K562 (cell line): ENCODE measurements at regions not wholly inside any gene's neighbourhood (a gene's known extent, or its start where the extent isn't known, plus 50 kb on each side); places are given as distances from the start of the nearest gene placed in this dataset.

Source experiments
- BRF1 ChIP-seq: IDR thresholded peaks from 3 replicates; pipeline ENCODE4 v1.6.1; 2011; ENCODE audit warnings: borderline replicate concordance, mild to moderate bottlenecking; ENCODE audit not compliant: insufficient read length; ENCODE audit errors: extremely low read depth
- CEBPG ChIP-seq, 3 experiments: fragments of 200-800 bp in 1 of 3; sonication (Bioruptor generic) in 1 of 3; sonication (generic) in 1 of 3; formaldehyde crosslinking in 1 of 3; IDR thresholded peaks in 2 of 3; conservative IDR thresholded peaks in 1 of 3; 2 replicates each; pipeline versions ENCODE4 v1.6.1 to v1.8.0; 2016 to 2022; ENCODE audit warnings: missing compliant biosample characterization in 2 of 3, missing genetic modification characterization in 2 of 3, mild to moderate bottlenecking in 1 of 3, missing genetic modification reagents in 1 of 3
- DEAF1 ChIP-seq: fragments of 450-650 bp; formaldehyde crosslinking; IDR thresholded peaks from 2 replicates; pipeline ENCODE4 v1.4.0; 2020; ENCODE audit warnings: mild to moderate bottlenecking, moderate library complexity
- EP400 ChIP-seq: fragments of 450-650 bp; IDR thresholded peaks from 2 replicates; pipeline ENCODE4 v1.6.1; 2017; ENCODE audit warnings: antibody characterized with exemption, mild to moderate bottlenecking, moderate library complexity
- FIP1L1 ChIP-seq: fragments of 200-400 bp; formaldehyde crosslinking; IDR thresholded peaks from 2 replicates; pipeline ENCODE4 v1.6.1; 2018; ENCODE audit warnings: mild to moderate bottlenecking, low read depth, low read length; ENCODE audit not compliant: poor library complexity, severe bottlenecking
- FOXO4 ChIP-seq: fragments of 450-650 bp; formaldehyde crosslinking; IDR thresholded peaks from 2 replicates; pipeline ENCODE4 v1.4.0; 2020; ENCODE audit warnings: mild to moderate bottlenecking, moderate library complexity
- RAD21 ChIP-seq, 2 experiments: fragments of 250-450 bp in 1 of 2; fragments of 450-650 bp in 1 of 2; sonication (Bioruptor Pico) in 1 of 2; formaldehyde crosslinking in 1 of 2; IDR thresholded peaks in 1 of 2; conservative IDR thresholded peaks in 1 of 2; 2 replicates each; pipeline versions ENCODE4 v1.4.0 to v1.8.0; 2020 to 2022; ENCODE audit warnings: mild to moderate bottlenecking in 2 of 2, moderate library complexity in 1 of 2
- RB1 ChIP-seq: fragments of 450-650 bp; IDR thresholded peaks from 2 replicates; pipeline ENCODE4 v1.6.1; 2017; ENCODE audit warnings: low read depth, mild to moderate bottlenecking
- ZNF174 ChIP-seq: fragments of 250-450 bp; sonication (Bioruptor Pico); IDR thresholded peaks from 2 replicates; pipeline ENCODE4 v1.4.0; 2020; ENCODE audit warnings: mild to moderate bottlenecking
- ZNF592 ChIP-seq: fragments of 450-650 bp; IDR thresholded peaks from 2 replicates; pipeline ENCODE4 v1.6.1; 2017; ENCODE audit warnings: antibody characterized with exemption, mild to moderate bottlenecking
- TF ChIP-seq, protein P1 (sequence below), 2 experiments: fragments of 450-650 bp; IDR thresholded peaks; 2 replicates each; pipeline ENCODE4 v1.6.1; 2018; ENCODE audit warnings: mild to moderate bottlenecking in 2 of 2, low read depth in 1 of 2; ENCODE audit not compliant: partially characterized antibody in 2 of 2
- TF ChIP-seq, protein P2 (sequence below): sonication (generic); IDR thresholded peaks from 2 replicates; pipeline ENCODE4 v1.6.1; 2016

DNA sequence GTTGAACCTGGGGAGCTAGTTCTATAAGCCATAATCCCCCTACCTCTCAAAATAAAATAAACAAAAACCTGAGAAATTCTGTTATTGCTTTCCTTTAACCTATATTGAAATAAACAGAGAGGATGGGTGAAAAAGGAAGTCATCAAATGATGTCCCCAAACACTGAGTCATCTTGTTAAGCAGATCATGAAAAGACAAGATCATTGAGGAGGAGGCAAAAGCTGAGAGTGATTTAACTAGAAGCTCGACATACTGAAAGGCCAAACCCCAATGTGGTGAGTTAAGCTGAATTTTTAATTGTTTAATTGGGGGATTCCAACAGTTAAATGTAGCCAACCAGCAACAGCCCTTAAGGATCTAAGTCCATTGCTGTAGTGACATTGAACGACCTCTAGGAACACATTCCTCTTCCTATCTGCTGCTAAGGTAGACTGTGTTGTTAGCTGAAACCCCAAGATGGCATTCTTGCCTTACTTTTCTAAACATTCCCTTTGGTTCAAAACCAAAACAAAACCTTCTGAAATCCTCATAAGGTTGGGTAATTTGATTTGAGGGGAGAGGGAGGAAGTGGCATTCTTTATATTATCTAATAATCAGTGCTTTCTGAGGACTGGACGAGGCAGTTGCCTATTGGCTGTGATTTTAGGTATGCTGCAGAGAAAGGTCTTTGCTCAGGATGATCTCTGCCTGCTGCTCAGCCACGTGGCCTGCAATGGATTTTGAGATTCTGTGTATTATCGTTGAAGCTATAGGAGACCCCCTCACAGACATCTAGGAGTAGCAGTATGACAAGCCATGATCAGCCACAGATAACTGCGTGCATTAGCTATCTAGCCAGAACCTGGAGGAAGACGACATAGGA is 62.7 kb upstream of the BNIP2 start (continued):
- TF ChIP-seq, protein P1, sequence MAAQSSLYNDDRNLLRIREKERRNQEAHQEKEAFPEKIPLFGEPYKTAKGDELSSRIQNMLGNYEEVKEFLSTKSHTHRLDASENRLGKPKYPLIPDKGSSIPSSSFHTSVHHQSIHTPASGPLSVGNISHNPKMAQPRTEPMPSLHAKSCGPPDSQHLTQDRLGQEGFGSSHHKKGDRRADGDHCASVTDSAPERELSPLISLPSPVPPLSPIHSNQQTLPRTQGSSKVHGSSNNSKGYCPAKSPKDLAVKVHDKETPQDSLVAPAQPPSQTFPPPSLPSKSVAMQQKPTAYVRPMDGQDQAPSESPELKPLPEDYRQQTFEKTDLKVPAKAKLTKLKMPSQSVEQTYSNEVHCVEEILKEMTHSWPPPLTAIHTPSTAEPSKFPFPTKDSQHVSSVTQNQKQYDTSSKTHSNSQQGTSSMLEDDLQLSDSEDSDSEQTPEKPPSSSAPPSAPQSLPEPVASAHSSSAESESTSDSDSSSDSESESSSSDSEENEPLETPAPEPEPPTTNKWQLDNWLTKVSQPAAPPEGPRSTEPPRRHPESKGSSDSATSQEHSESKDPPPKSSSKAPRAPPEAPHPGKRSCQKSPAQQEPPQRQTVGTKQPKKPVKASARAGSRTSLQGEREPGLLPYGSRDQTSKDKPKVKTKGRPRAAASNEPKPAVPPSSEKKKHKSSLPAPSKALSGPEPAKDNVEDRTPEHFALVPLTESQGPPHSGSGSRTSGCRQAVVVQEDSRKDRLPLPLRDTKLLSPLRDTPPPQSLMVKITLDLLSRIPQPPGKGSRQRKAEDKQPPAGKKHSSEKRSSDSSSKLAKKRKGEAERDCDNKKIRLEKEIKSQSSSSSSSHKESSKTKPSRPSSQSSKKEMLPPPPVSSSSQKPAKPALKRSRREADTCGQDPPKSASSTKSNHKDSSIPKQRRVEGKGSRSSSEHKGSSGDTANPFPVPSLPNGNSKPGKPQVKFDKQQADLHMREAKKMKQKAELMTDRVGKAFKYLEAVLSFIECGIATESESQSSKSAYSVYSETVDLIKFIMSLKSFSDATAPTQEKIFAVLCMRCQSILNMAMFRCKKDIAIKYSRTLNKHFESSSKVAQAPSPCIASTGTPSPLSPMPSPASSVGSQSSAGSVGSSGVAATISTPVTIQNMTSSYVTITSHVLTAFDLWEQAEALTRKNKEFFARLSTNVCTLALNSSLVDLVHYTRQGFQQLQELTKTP (IDR thresholded peaks at IDR 0.05; ENCODE audit: low read depth in 1 of 2, partially characterized antibody in 2 of 2), result no peak
- TF ChIP-seq, protein P2, sequence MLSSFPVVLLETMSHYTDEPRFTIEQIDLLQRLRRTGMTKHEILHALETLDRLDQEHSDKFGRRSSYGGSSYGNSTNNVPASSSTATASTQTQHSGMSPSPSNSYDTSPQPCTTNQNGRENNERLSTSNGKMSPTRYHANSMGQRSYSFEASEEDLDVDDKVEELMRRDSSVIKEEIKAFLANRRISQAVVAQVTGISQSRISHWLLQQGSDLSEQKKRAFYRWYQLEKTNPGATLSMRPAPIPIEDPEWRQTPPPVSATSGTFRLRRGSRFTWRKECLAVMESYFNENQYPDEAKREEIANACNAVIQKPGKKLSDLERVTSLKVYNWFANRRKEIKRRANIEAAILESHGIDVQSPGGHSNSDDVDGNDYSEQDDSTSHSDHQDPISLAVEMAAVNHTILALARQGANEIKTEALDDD, result no peak
- TF ChIP-seq RB1 (no peak), CEBPG (CRISPR knock-in tag; IDR thresholded peaks at IDR 0.05) (no peak), CEBPG (tag; conservative IDR thresholded peaks at IDR 0.05 in 1 of 2, IDR thresholded peaks at IDR 0.05 in 1 of 2) (no peak), FOXO4 (CRISPR knock-in tag) (no peak), DEAF1 (CRISPR knock-in tag) (no peak), ZNF592 (no peak), BRF1 (no peak), ZNF174 (CRISPR knock-in tag) (no peak), RAD21 (CRISPR knock-in tag; conservative IDR thresholded peaks at IDR 0.05 in 1 of 2, IDR thresholded peaks at IDR 0.05 in 1 of 2) (peak in 1 of 2 experiments; percentile 32; a peak in 2 of 4 replicates), FIP1L1 (no peak), EP400 (no peak)
